GM12865 (cell line): ENCODE measurements at regions not wholly inside any gene's neighbourhood (a gene's known extent, or its start where the extent isn't known, plus 50 kb on each side); places are given as distances from the start of the nearest gene placed in this dataset.

Experiments used
- DNase-seq: peaks from one replicate; pipeline ENCODE4 v3.0.0; 2010; ENCODE audit warnings: low read depth
- H3K4me3 ChIP-seq: 2 replicates; pipeline ENCODE4 v1.5.1; 2011; ENCODE audit warnings: mild to moderate bottlenecking, low read depth, low read length, control low read depth
- CTCF ChIP-seq: IDR thresholded peaks from 2 replicates; pipeline ENCODE4 v1.5.1; 2011; ENCODE audit warnings: low read length, control low read depth, low read depth, inconsistent platforms; ENCODE audit not compliant: insufficient read depth; ENCODE audit errors: missing control alignments

- no peak for TF ChIP-seq CTCF
- no peak overlapping the region for H3K4me3 ChIP-seq
These were observed 73.1 kb downstream of the BOD1L2 start for GRCh38 chr18:57219964-57220363.

GRCh38 chr18:57220480-57220879 lies 73.6 kb downstream of the BOD1L2 start:
- no peak for DNase-seq
- H3K4me3 ChIP-seq: no peak overlapping the region

More at GRCh38 chr18:57219964-57220363, 73.1 kb downstream of the BOD1L2 start:
- no peak for DNase-seq

GRCh38 chr18:57220930-57221483 lies 74.1 kb downstream of the BOD1L2 start:
- H3K4me3 ChIP-seq: no peak overlapping the region
- no peak for DNase-seq
- no peak for TF ChIP-seq CTCF

More at GRCh38 chr18:57220480-57220879, 73.6 kb downstream of the BOD1L2 start:
- no peak for TF ChIP-seq CTCF

GRCh38 chr18:57223144-57223870 lies 76.4 kb downstream of the BOD1L2 start:
- no peak for DNase-seq
- H3K4me3 ChIP-seq: no peak overlapping the region
- no peak for TF ChIP-seq CTCF

GRCh38 chr18:57230861-57231585 lies 84.1 kb downstream of the BOD1L2 start:
- no peak for DNase-seq
- TF ChIP-seq CTCF: no peak
- H3K4me3 ChIP-seq: no peak overlapping the region

GRCh38 chr18:57231864-57232263 lies 85.0 kb downstream of the BOD1L2 start:
- DNase-seq: no peak
- TF ChIP-seq CTCF: no peak
- no peak overlapping the region for H3K4me3 ChIP-seq
